ENCODE measurements at regions not wholly inside any gene's neighbourhood (a gene's known extent, or its start where the extent isn't known, plus 50 kb on each side); places are given as distances from the start of the nearest gene placed in this dataset.

GRCh38 chr22:44583854-44584253, 85.8 kb upstream of the RTL6 start:
- H3K27me3 ChIP-seq (ENCODE audit: insufficient read depth, low read length): no peaks in the 10 kb centered on the region
- no TSS peak for BruUV-seq (replicated peaks)
- ATAC-seq: no peak

More at GRCh38 chr22:44583854-44584253, 85.8 kb upstream of the RTL6 start:
- TF ChIP-seq ZNF274 (IDR thresholded peaks at IDR 0.05; ENCODE audit: low read depth, low read length) (no peak), EGR1 (IDR thresholded peaks at IDR 0.05; ENCODE audit: low read depth) (no peak), CTCF (IDR thresholded peaks at IDR 0.05 in 2 of 3, conservative IDR thresholded peaks at IDR 0.05 in 1 of 3; ENCODE audit: borderline replicate concordance in 1 of 3, insufficient read depth in 1 of 3, low read depth in 2 of 3, low read length in 2 of 3) (no peak), CEBPB (IDR thresholded peaks at IDR 0.05; ENCODE audit: low read depth) (no peak), FOSL1 (IDR thresholded peaks at IDR 0.05; ENCODE audit: low read depth) (no peak), MAX (IDR thresholded peaks at IDR 0.05) (no peak)
- H3K9me2 ChIP-seq (ENCODE audit: insufficient read depth): no peaks in the 10 kb centered on the region
- no peak overlapping the region for H3K9ac ChIP-seq (ENCODE audit: low read length)
- H3K4me3 ChIP-seq (replicated peaks in 1 of 2; ENCODE audit: low read depth in 1 of 2, low read length in 2 of 2): no peak overlapping the region
- no peaks in the 10 kb centered on the region for H3K79me2 ChIP-seq (ENCODE audit: insufficient read depth, low read length)
- no peak overlapping the region for H2AFZ ChIP-seq (ENCODE audit: low read depth, low read length, poor library complexity, severe bottlenecking)
- intact Hi-C loops (cut with micrococcal nuclease): no loop called here
- H3K36me3 ChIP-seq (ENCODE audit: control insufficient read depth in 1 of 2, insufficient read depth in 2 of 2, low read length in 2 of 2): no peaks in the 10 kb centered on the region
- CTCF ChIA-PET: no interaction called here
- RAD21 ChIA-PET (ENCODE audit: low non-redundant PET in 1 of 2, low total read pairs in 2 of 2, uncharacterized antibody in 2 of 2, unreplicated experiment in 2 of 2): interaction anchor here in 1 of 2 experiments (0.6 kb wide), 1 partner anchor 277 kb away, joined by 6 read pairs; no protein-coding TSS in a partner anchor
- DNase-seq (ENCODE audit: low read depth, low spot score): no peak
- no peaks in the 10 kb centered on the region for H3K9me3 ChIP-seq (ENCODE audit: control insufficient read depth in 1 of 2, insufficient read depth in 1 of 2, low read depth in 1 of 2, low read length in 2 of 2)
- H4K20me1 ChIP-seq (ENCODE audit: insufficient read depth): no peaks in the 10 kb centered on the region
- H3K4me2 ChIP-seq (ENCODE audit: low read length): no peak overlapping the region
- H3K27ac ChIP-seq (ENCODE audit: low read depth, low read length): no peak overlapping the region
- POLR2A ChIA-PET: no interaction called here
- H3K4me1 ChIP-seq (ENCODE audit: control insufficient read depth in 1 of 2, insufficient read depth in 2 of 2, low read length in 2 of 2): no peaks in the 10 kb centered on the region
